H1 (cell line): ENCODE measurements at regions not wholly inside any gene's neighbourhood (a gene's known extent, or its start where the extent isn't known, plus 50 kb on each side); places are given as distances from the start of the nearest gene placed in this dataset.

Source experiments
- CEBPB ChIP-seq: IDR thresholded peaks from 2 replicates; pipeline ENCODE4 v1.6.1; 2012; ENCODE audit warnings: low read depth, low read length
- HDAC2 ChIP-seq, 2 experiments: fragments of 300-600 bp in 1 of 2; sonication (generic) in 1 of 2; IDR thresholded peaks; 2 replicates each; pipeline ENCODE4 v1.6.1; 2011 to 2012; ENCODE audit warnings: low read depth in 2 of 2, low read length in 2 of 2, mild to moderate bottlenecking in 2 of 2, moderate library complexity in 2 of 2, borderline replicate concordance in 1 of 2, inconsistent platforms in 1 of 2
- HDAC6 ChIP-seq: IDR thresholded peaks from one replicate; pipeline ENCODE4 v1.7.1; 2012; ENCODE audit warnings: low read depth, mild to moderate bottlenecking, inconsistent platforms, low read length, moderate library complexity
- POLR2A ChIP-seq, 2 experiments: IDR thresholded peaks; 1 replicate in 1 of 2; 2 replicates in 1 of 2; pipeline ENCODE4 v1.6.1; 2011; ENCODE audit warnings: low read depth in 2 of 2, low read length in 2 of 2, mild to moderate bottlenecking in 2 of 2; ENCODE audit errors: control extremely low read depth in 1 of 2
- SP1 ChIP-seq: IDR thresholded peaks from 2 replicates; pipeline ENCODE4 v1.6.1; 2011; ENCODE audit warnings: low read depth, low read length
- TAF1 ChIP-seq: IDR thresholded peaks from 2 replicates; pipeline ENCODE4 v1.6.1; 2011; ENCODE audit warnings: mild to moderate bottlenecking, low read depth, low read length
- TF ChIP-seq, protein P1 (sequence below), 3 experiments: IDR thresholded peaks; 1 replicate in 2 of 3; 2 replicates in 1 of 3; pipeline versions ENCODE4 v1.5.1 to v1.6.1; 2011; ENCODE audit warnings: low read length in 3 of 3, mild to moderate bottlenecking in 3 of 3, inconsistent platforms in 2 of 3, low read depth in 1 of 3, moderate library complexity in 1 of 3; ENCODE audit not compliant: insufficient read depth in 1 of 3; ENCODE audit errors: control extremely low read depth in 1 of 3

DNA sequence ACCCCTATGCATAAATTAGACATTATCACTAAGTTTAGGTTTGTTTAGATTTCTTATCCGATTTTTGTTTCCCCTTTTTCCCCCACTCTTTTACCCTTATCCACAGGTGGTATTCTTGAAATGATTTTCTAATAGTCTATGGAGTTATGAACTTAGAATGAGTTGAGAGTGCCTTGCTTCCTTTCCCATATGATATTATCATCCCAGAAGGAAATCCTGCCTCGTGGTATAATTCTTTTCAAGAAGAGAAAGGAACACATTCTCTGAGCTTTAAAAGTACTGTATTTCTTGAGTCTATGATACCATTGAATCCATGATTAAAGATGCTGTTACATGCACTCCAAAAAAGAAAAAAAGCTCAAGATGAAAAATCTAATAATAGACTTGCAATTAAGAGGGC, 76.9 kb upstream of the ADAMTSL1 start:
- TF ChIP-seq HDAC6 (no peak), POLR2A (IDR thresholded peaks at IDR 0.05; ENCODE audit: control extremely low read depth in 1 of 2, low read depth in 2 of 2, low read length in 2 of 2) (no peak), TAF1 (no peak), CEBPB (no peak), HDAC2 (IDR thresholded peaks at IDR 0.05; ENCODE audit: borderline replicate concordance in 1 of 2, low read depth in 2 of 2, low read length in 2 of 2) (no peak), SP1 (no peak)
- TF ChIP-seq, protein P1, sequence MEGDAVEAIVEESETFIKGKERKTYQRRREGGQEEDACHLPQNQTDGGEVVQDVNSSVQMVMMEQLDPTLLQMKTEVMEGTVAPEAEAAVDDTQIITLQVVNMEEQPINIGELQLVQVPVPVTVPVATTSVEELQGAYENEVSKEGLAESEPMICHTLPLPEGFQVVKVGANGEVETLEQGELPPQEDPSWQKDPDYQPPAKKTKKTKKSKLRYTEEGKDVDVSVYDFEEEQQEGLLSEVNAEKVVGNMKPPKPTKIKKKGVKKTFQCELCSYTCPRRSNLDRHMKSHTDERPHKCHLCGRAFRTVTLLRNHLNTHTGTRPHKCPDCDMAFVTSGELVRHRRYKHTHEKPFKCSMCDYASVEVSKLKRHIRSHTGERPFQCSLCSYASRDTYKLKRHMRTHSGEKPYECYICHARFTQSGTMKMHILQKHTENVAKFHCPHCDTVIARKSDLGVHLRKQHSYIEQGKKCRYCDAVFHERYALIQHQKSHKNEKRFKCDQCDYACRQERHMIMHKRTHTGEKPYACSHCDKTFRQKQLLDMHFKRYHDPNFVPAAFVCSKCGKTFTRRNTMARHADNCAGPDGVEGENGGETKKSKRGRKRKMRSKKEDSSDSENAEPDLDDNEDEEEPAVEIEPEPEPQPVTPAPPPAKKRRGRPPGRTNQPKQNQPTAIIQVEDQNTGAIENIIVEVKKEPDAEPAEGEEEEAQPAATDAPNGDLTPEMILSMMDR (IDR thresholded peaks at IDR 0.05; ENCODE audit: control extremely low read depth in 1 of 3, insufficient read depth in 1 of 3, low read depth in 1 of 3, low read length in 3 of 3): no peak
